Esophagus squamous epithelium (tissue), 4 donors: ENCODE measurements at regions not wholly inside any gene's neighbourhood (a gene's known extent, or its start where the extent isn't known, plus 50 kb on each side); places are given as distances from the start of the nearest gene placed in this dataset.

Source experiments
- CTCF ChIP-seq, 6 experiments: fragments of 450-650 bp in 4 of 6; fragments of 200-600 bp in 2 of 6; sonication (generic) in 2 of 6; IDR thresholded peaks; one replicate each; pipeline ENCODE4 v1.5.1; 2016 to 2019; ENCODE audit warnings: antibody characterized with exemption in 6 of 6, mild to moderate bottlenecking in 4 of 6, moderate library complexity in 4 of 6
- POLR2A ChIP-seq, 4 donors: fragments of 450-650 bp; IDR thresholded peaks; one replicate each; pipeline ENCODE4 v1.6.1; 2017; ENCODE audit warnings: antibody characterized with exemption in 4 of 4, mild to moderate bottlenecking in 4 of 4, moderate library complexity in 3 of 4

GRCh38 chr21:19402870-19403269 is 999.3 kb upstream of the TMPRSS15 start:
- TF ChIP-seq CTCF (IDR thresholded peaks at IDR 0.05) (no peak), POLR2A (IDR thresholded peaks at IDR 0.05) (no peak)
